ENCODE measurements at regions not wholly inside any gene's neighbourhood (a gene's known extent, or its start where the extent isn't known, plus 50 kb on each side); places are given as distances from the start of the nearest gene placed in this dataset.

GRCh38 chr12:59088673-59089072 is 168.4 kb upstream of the LRIG3 start:
- Histone ChIP-seq H3K4me1 (ENCODE audit: insufficient read depth, low read length) (no peaks in the 10 kb centered on the region), H3K9me3 (ENCODE audit: low read length) (no peaks in the 10 kb centered on the region), H3K36me3 (ENCODE audit: insufficient read depth, low read length) (no peaks in the 10 kb centered on the region), H3K27me3 (ENCODE audit: insufficient read depth, low read length, poor library complexity, severe bottlenecking) (no peaks in the 10 kb centered on the region), H3K4me3 (ENCODE audit: low read length) (no peak overlapping the region), H3K27ac (ENCODE audit: low read depth, low read length) (no peak overlapping the region)
- Mint-ChIP-seq H3K9me3 (peaks cover 0 to 8% (median 2%) of the 10 kb centered on the region in 5 donors), H3K4me1 (no peaks in the 10 kb centered on the region), H3K27ac (no peak overlapping the region), H3K36me3 (no peaks in the 10 kb centered on the region), H3K27me3 (no peaks in the 10 kb centered on the region), H3K4me3 (no peak overlapping the region)
- CTCF ChIA-PET = no interaction called here
- POLR2A ChIA-PET = no interaction called here
- no peak for DNase-seq

GRCh38 chr12:59087691-59088090 is 167.4 kb upstream of the LRIG3 start:
- H3K27ac ChIP-seq (ENCODE audit: low read depth, low read length) = no peak overlapping the region
- ChIA-PET POLR2A (no interaction called here), CTCF (no interaction called here)
- H3K9me3 ChIP-seq (ENCODE audit: low read length) = no peaks in the 10 kb centered on the region
- Mint-ChIP-seq H3K4me3 (no peak overlapping the region), H3K36me3 (no peaks in the 10 kb centered on the region), H3K9me3 (peaks cover 0 to 8% (median 1%) of the 10 kb centered on the region in 5 donors), H3K27me3 (no peaks in the 10 kb centered on the region), H3K4me1 (no peaks in the 10 kb centered on the region), H3K27ac (no peak overlapping the region)
- H3K27me3 ChIP-seq (ENCODE audit: insufficient read depth, low read length, poor library complexity, severe bottlenecking) = no peaks in the 10 kb centered on the region
- H3K4me1 ChIP-seq (ENCODE audit: insufficient read depth, low read length) = no peaks in the 10 kb centered on the region
- no peaks in the 10 kb centered on the region for H3K36me3 ChIP-seq (ENCODE audit: insufficient read depth, low read length)
- DNase-seq = no peak
- no peak overlapping the region for H3K4me3 ChIP-seq (ENCODE audit: low read length)

GRCh38 chr12:59087077-59087673 is 166.9 kb upstream of the LRIG3 start:
- Histone ChIP-seq H3K36me3 (ENCODE audit: insufficient read depth, low read length) (no peaks in the 10 kb centered on the region), H3K9me3 (ENCODE audit: low read length) (no peaks in the 10 kb centered on the region), H3K27ac (ENCODE audit: low read depth, low read length) (no peak overlapping the region), H3K4me1 (ENCODE audit: insufficient read depth, low read length) (no peaks in the 10 kb centered on the region), H3K4me3 (ENCODE audit: low read length) (no peak overlapping the region), H3K27me3 (ENCODE audit: insufficient read depth, low read length, poor library complexity, severe bottlenecking) (no peaks in the 10 kb centered on the region)
- ChIA-PET POLR2A (no interaction called here), CTCF (no interaction called here)
- Mint-ChIP-seq H3K27ac (no peak overlapping the region), H3K4me3 (no peak overlapping the region), H3K27me3 (no peaks in the 10 kb centered on the region), H3K9me3 (peaks cover 0 to 8% (median 2%) of the 10 kb centered on the region in 5 donors), H3K36me3 (no peaks in the 10 kb centered on the region), H3K4me1 (no peaks in the 10 kb centered on the region)
- no peak for DNase-seq

- H3K4me1 Mint-ChIP-seq = no peaks in the 10 kb centered on the region
- no peak overlapping the region for H3K27ac Mint-ChIP-seq
- Histone ChIP-seq H3K4me3 (ENCODE audit: low read length) (no peak overlapping the region), H3K36me3 (ENCODE audit: insufficient read depth, low read length) (no peaks in the 10 kb centered on the region), H3K4me1 (ENCODE audit: insufficient read depth, low read length) (no peaks in the 10 kb centered on the region), H3K9me3 (ENCODE audit: low read length) (no peaks in the 10 kb centered on the region), H3K27me3 (ENCODE audit: insufficient read depth, low read length, poor library complexity, severe bottlenecking) (no peaks in the 10 kb centered on the region), H3K27ac (ENCODE audit: low read depth, low read length) (no peak overlapping the region)
- H3K27me3 Mint-ChIP-seq = no peaks in the 10 kb centered on the region
- H3K9me3 Mint-ChIP-seq = peaks cover 0 to 4% (median 1%) of the 10 kb centered on the region in 5 donors
- CTCF ChIA-PET = no interaction called here
- no peak overlapping the region for H3K4me3 Mint-ChIP-seq
- DNase-seq = no peak
- H3K36me3 Mint-ChIP-seq = no peaks in the 10 kb centered on the region
- POLR2A ChIA-PET = no interaction called here
Measured at GRCh38 chr12:59086126-59086525, 165.8 kb upstream of the LRIG3 start.

- H3K36me3 Mint-ChIP-seq = no peaks in the 10 kb centered on the region
- peaks cover 0 to 4% (median 1%) of the 10 kb centered on the region in 5 donors for H3K9me3 Mint-ChIP-seq
- no peak overlapping the region for H3K27ac Mint-ChIP-seq
- H3K9me3 ChIP-seq (ENCODE audit: low read length) = no peaks in the 10 kb centered on the region
- no peaks in the 10 kb centered on the region for H3K4me1 Mint-ChIP-seq
- POLR2A ChIA-PET = no interaction called here
- no peak overlapping the region for H3K4me3 Mint-ChIP-seq
- DNase-seq = no peak
- no peaks in the 10 kb centered on the region for H3K36me3 ChIP-seq (ENCODE audit: insufficient read depth, low read length)
- H3K4me3 ChIP-seq (ENCODE audit: low read length) = no peak overlapping the region
- no peaks in the 10 kb centered on the region for H3K27me3 Mint-ChIP-seq
- H3K27ac ChIP-seq (ENCODE audit: low read depth, low read length) = no peak overlapping the region
- H3K27me3 ChIP-seq (ENCODE audit: insufficient read depth, low read length, poor library complexity, severe bottlenecking) = no peaks in the 10 kb centered on the region
- CTCF ChIA-PET = no interaction called here
- no peaks in the 10 kb centered on the region for H3K4me1 ChIP-seq (ENCODE audit: insufficient read depth, low read length)
Measured at GRCh38 chr12:59085690-59086089, 165.4 kb upstream of the LRIG3 start.

GRCh38 chr12:59084511-59085375 is 164.4 kb upstream of the LRIG3 start:
- Histone ChIP-seq H3K4me1 (ENCODE audit: insufficient read depth, low read length) (no peaks in the 10 kb centered on the region), H3K36me3 (ENCODE audit: insufficient read depth, low read length) (no peaks in the 10 kb centered on the region), H3K27ac (ENCODE audit: low read depth, low read length) (no peak overlapping the region), H3K27me3 (ENCODE audit: insufficient read depth, low read length, poor library complexity, severe bottlenecking) (no peaks in the 10 kb centered on the region), H3K9me3 (ENCODE audit: low read length) (no peaks in the 10 kb centered on the region), H3K4me3 (ENCODE audit: low read length) (no peak overlapping the region)
- ChIA-PET CTCF (no interaction called here), POLR2A (no interaction called here)
- no peak for DNase-seq
- Mint-ChIP-seq H3K27me3 (no peaks in the 10 kb centered on the region), H3K9me3 (peaks cover 0 to 5% (median 2%) of the 10 kb centered on the region in 5 donors), H3K4me3 (no peak overlapping the region), H3K36me3 (no peaks in the 10 kb centered on the region), H3K4me1 (no peaks in the 10 kb centered on the region), H3K27ac (no peak overlapping the region)

- Mint-ChIP-seq H3K36me3 (no peaks in the 10 kb centered on the region), H3K27ac (no peak overlapping the region), H3K27me3 (no peaks in the 10 kb centered on the region), H3K4me3 (no peak overlapping the region), H3K4me1 (no peaks in the 10 kb centered on the region), H3K9me3 (peaks cover under 1 to 12% (median 2%) of the 10 kb centered on the region in 5 donors)
- no peak overlapping the region for H3K27ac ChIP-seq (ENCODE audit: low read depth, low read length)
- no peaks in the 10 kb centered on the region for H3K4me1 ChIP-seq (ENCODE audit: insufficient read depth, low read length)
- H3K36me3 ChIP-seq (ENCODE audit: insufficient read depth, low read length) = no peaks in the 10 kb centered on the region
- no peaks in the 10 kb centered on the region for H3K27me3 ChIP-seq (ENCODE audit: insufficient read depth, low read length, poor library complexity, severe bottlenecking)
- no peaks in the 10 kb centered on the region for H3K9me3 ChIP-seq (ENCODE audit: low read length)
- ChIA-PET POLR2A (no interaction called here), CTCF (no interaction called here)
- DNase-seq = no peak
- H3K4me3 ChIP-seq (ENCODE audit: low read length) = no peak overlapping the region
Measured at GRCh38 chr12:59082952-59083351, 162.6 kb upstream of the LRIG3 start.

- Mint-ChIP-seq H3K27ac (no peak overlapping the region), H3K9me3 (peaks cover 0 to 7% (median 2%) of the 10 kb centered on the region in 5 donors), H3K4me3 (no peak overlapping the region), H3K27me3 (no peaks in the 10 kb centered on the region), H3K4me1 (no peaks in the 10 kb centered on the region), H3K36me3 (no peaks in the 10 kb centered on the region)
- no peak for DNase-seq
- H3K36me3 ChIP-seq (ENCODE audit: insufficient read depth, low read length) = no peaks in the 10 kb centered on the region
- H3K4me3 ChIP-seq (ENCODE audit: low read length) = no peak overlapping the region
- H3K9me3 ChIP-seq (ENCODE audit: low read length) = no peaks in the 10 kb centered on the region
- H3K4me1 ChIP-seq (ENCODE audit: insufficient read depth, low read length) = no peaks in the 10 kb centered on the region
- H3K27ac ChIP-seq (ENCODE audit: low read depth, low read length) = no peak overlapping the region
- H3K27me3 ChIP-seq (ENCODE audit: insufficient read depth, low read length, poor library complexity, severe bottlenecking) = no peaks in the 10 kb centered on the region
- ChIA-PET CTCF (no interaction called here), POLR2A (no interaction called here)
Measured at GRCh38 chr12:59080101-59080500, 159.8 kb upstream of the LRIG3 start.

Measured in CD8-positive, alpha-beta memory T cell (primary cell).